Pancreas (tissue), 10 donors: ENCODE measurements at regions not wholly inside any gene's neighbourhood (a gene's known extent, or its start where the extent isn't known, plus 50 kb on each side); places are given as distances from the start of the nearest gene placed in this dataset.

Experiments used
- ATAC-seq, 4 donors: fragments of 200-7000 bp; cut with Tn5 transposase; one replicate each; pipeline versions ENCODE4 v1.8.0 to v1.9.1; 2020; ENCODE audit warnings: mild to moderate bottlenecking in 4 of 4, moderate library complexity in 4 of 4
- DNase-seq, 6 donors: peaks; one replicate each; pipeline ENCODE4 v3.0.0-alpha.2; 2020
- FAIRE-seq: peaks from 2 replicates; lab custom pipeline; 2012; peaks lifted over from hg19 to GRCh38; lab: Jason Lieb, UNC
- H3K27ac ChIP-seq, 4 donors: fragments of 200-600 bp; sonication (generic); 1 replicate in 3 of 4; 2 replicates in 1 of 4; pipeline versions ENCODE4 v1.5.0 to v1.8.0; 2020
- H3K27me3 ChIP-seq, 4 donors: fragments of 200-600 bp; one replicate each; pipeline ENCODE4 v1.8.0; 2021
- H3K36me3 ChIP-seq, 3 donors: fragments of 200-600 bp; sonication (generic) in 1 of 3; one replicate each; pipeline versions ENCODE4 v1.5.0 to v1.8.0; 2020 to 2021
- H3K4me1 ChIP-seq, 3 donors: fragments of 200-600 bp; one replicate each; pipeline ENCODE4 v1.8.0; 2021
- H3K4me3 ChIP-seq, 4 donors: fragments of 200-600 bp; sonication (generic) in 2 of 4; one replicate each; pipeline versions ENCODE4 v1.5.0 to v1.8.0; 2020 to 2021
- H3K9me3 ChIP-seq, 4 donors: fragments of 200-600 bp; one replicate each; pipeline ENCODE4 v1.8.0; 2021
- CTCF ChIP-seq, 4 donors: fragments of 200-600 bp; sonication (generic) in 3 of 4; IDR thresholded peaks; one replicate each; pipeline versions ENCODE4 v1.5.0 to v1.8.0; 2021; ENCODE audit warnings: antibody characterized with exemption in 4 of 4
- WGBS, 2 donors: extraction: QIAGEN DNeasy Blood & Tissue Kit; methylation state at CpG; one replicate each; pipeline ENCODE4 v1.1.7; 2013; 5-methylcytosine and 5-hydroxymethylcytosine counted together
- intact Hi-C, 3 donors: fragments of 100-400 bp; cut with DNase I; formaldehyde crosslinking; loops; one replicate each; pipeline versions ENCODE4 v1.11.1 to v1.14.2; 2022
- donor health status: healthy with polysubstance abuse.
- donor health status: DM: no; HTN: no; CAD: no; lungs with moderate emphysema.
- donor health status: DM: no; HTN: no; CAD: no.
- donor health status: control.
- donor health status: control.
- donor health status: Bipolar disorder and iron deficiency.
- donor health status: DM: yes; HTN: yes; CAD: no.
- donor health status: DM: no; HTN: no; CAD: no.
- donor health status: DM: no; HTN: no; CAD: no.
- donor health status: DM: yes; HTN: yes; CAD: no.

GRCh38 chr22:49034836-49035817 lies 792.5 kb downstream of the BRD1 start:
- FAIRE-seq (no peak), ATAC-seq (no peak), DNase-seq (peak in 2 of 6 donors; percentile 39 to 48)
- Histone ChIP-seq H3K4me3 (no peak overlapping the region), H3K9me3 (no peaks in the 10 kb centered on the region), H3K27me3 (no peaks in the 10 kb centered on the region), H3K27ac (no peak overlapping the region), H3K4me1 (no peaks in the 10 kb centered on the region), H3K36me3 (no peaks in the 10 kb centered on the region)
- TF ChIP-seq CTCF (IDR thresholded peaks at IDR 0.05), result no peak
- 80 to 81% methylated on average over 29 to 30 of the region's 30 CpGs for WGBS, 2 donors
- intact Hi-C loops, result no loop called here

- no peak for FAIRE-seq
- ATAC-seq, result no peak
- Histone ChIP-seq H3K36me3 (no peaks in the 10 kb centered on the region), H3K4me3 (no peak overlapping the region), H3K9me3 (no peaks in the 10 kb centered on the region), H3K4me1 (no peaks in the 10 kb centered on the region), H3K27me3 (no peaks in the 10 kb centered on the region), H3K27ac (no peak overlapping the region)
- intact Hi-C loops, result no loop called here
- 79 to 94% methylated on average over 9 of the region's 9 CpGs for WGBS, 2 donors
- TF ChIP-seq CTCF (IDR thresholded peaks at IDR 0.05), result no peak
- DNase-seq, result peak in 1 of 6 donors; percentile 24
Observed at GRCh38 chr22:49033616-49034015, 794.1 kb downstream of the BRD1 start.

GRCh38 chr22:49032821-49033220 lies 794.9 kb downstream of the BRD1 start:
- intact Hi-C loops, result no loop called here
- no peak for TF ChIP-seq CTCF (IDR thresholded peaks at IDR 0.05)
- DNase-seq (peak in 1 of 6 donors; percentile 35), ATAC-seq (no peak), FAIRE-seq (no peak)
- H3K27ac ChIP-seq, result no peak overlapping the region
- H3K27me3 ChIP-seq, result no peaks in the 10 kb centered on the region
- H3K36me3 ChIP-seq, result no peaks in the 10 kb centered on the region
- H3K4me1 ChIP-seq, result no peaks in the 10 kb centered on the region
- no peaks in the 10 kb centered on the region for H3K9me3 ChIP-seq
- H3K4me3 ChIP-seq, result no peak overlapping the region
- WGBS, 2 donors, result 66 to 73% methylated on average over 17 of the region's 17 CpGs

GRCh38 chr22:49031746-49032330 lies 795.8 kb downstream of the BRD1 start:
- Histone ChIP-seq H3K4me1 (no peaks in the 10 kb centered on the region), H3K36me3 (no peaks in the 10 kb centered on the region), H3K9me3 (no peaks in the 10 kb centered on the region), H3K27ac (no peak overlapping the region), H3K4me3 (no peak overlapping the region), H3K27me3 (no peaks in the 10 kb centered on the region)
- ATAC-seq, result no peak
- no peak for TF ChIP-seq CTCF (IDR thresholded peaks at IDR 0.05)
- no peak for FAIRE-seq
- intact Hi-C loops, result no loop called here
- DNase-seq, result peak in 2 of 6 donors; percentile 18 to 37
- 33 to 46% methylated on average over 6 of the region's 6 CpGs for WGBS, 2 donors
